Pancreas (tissue), 10 donors: ENCODE measurements at regions not wholly inside any gene's neighbourhood (a gene's known extent, or its start where the extent isn't known, plus 50 kb on each side); places are given as distances from the start of the nearest gene placed in this dataset.
A peak's percentile ranks its signal among the peaks of the same experiment; 100 is the strongest.

Experiments
- ATAC-seq, 4 donors: fragments of 200-7000 bp; cut with Tn5 transposase; one replicate each; pipeline versions ENCODE4 v1.8.0 to v1.9.1; 2020; ENCODE audit warnings: mild to moderate bottlenecking in 4 of 4, moderate library complexity in 4 of 4
- DNase-seq, 6 donors: peaks; one replicate each; pipeline ENCODE4 v3.0.0-alpha.2; 2020
- FAIRE-seq: peaks from 2 replicates; lab custom pipeline; 2012; peaks lifted over from hg19 to GRCh38; lab: Jason Lieb, UNC
- H3K27ac ChIP-seq, 4 donors: fragments of 200-600 bp; sonication (generic); 1 replicate in 3 of 4; 2 replicates in 1 of 4; pipeline versions ENCODE4 v1.5.0 to v1.8.0; 2020
- H3K27me3 ChIP-seq, 4 donors: fragments of 200-600 bp; one replicate each; pipeline ENCODE4 v1.8.0; 2021
- H3K36me3 ChIP-seq, 3 donors: fragments of 200-600 bp; sonication (generic) in 1 of 3; one replicate each; pipeline versions ENCODE4 v1.5.0 to v1.8.0; 2020 to 2021
- H3K4me1 ChIP-seq, 3 donors: fragments of 200-600 bp; one replicate each; pipeline ENCODE4 v1.8.0; 2021
- H3K4me3 ChIP-seq, 4 donors: fragments of 200-600 bp; sonication (generic) in 2 of 4; one replicate each; pipeline versions ENCODE4 v1.5.0 to v1.8.0; 2020 to 2021
- H3K9me3 ChIP-seq, 4 donors: fragments of 200-600 bp; one replicate each; pipeline ENCODE4 v1.8.0; 2021
- WGBS, 2 donors: extraction: QIAGEN DNeasy Blood & Tissue Kit; methylation state at CpG; one replicate each; pipeline ENCODE4 v1.1.7; 2013; 5-methylcytosine and 5-hydroxymethylcytosine counted together
- intact Hi-C, 3 donors: fragments of 100-400 bp; cut with DNase I; formaldehyde crosslinking; loops; one replicate each; pipeline versions ENCODE4 v1.11.1 to v1.14.2; 2022
- TF ChIP-seq, protein P1 (sequence below), 4 donors: fragments of 200-600 bp; sonication (generic) in 3 of 4; IDR thresholded peaks; one replicate each; pipeline versions ENCODE4 v1.5.0 to v1.8.0; 2021; ENCODE audit warnings: antibody characterized with exemption in 4 of 4
- donor health status: healthy with polysubstance abuse.
- donor health status: DM: no; HTN: no; CAD: no; lungs with moderate emphysema.
- donor health status: DM: no; HTN: no; CAD: no.
- donor health status: control.
- donor health status: control.
- donor health status: Bipolar disorder and iron deficiency.
- donor health status: DM: yes; HTN: yes; CAD: no.
- donor health status: DM: no; HTN: no; CAD: no.
- donor health status: DM: no; HTN: no; CAD: no.
- donor health status: DM: yes; HTN: yes; CAD: no.

GRCh38 chr7:159201722-159202330, 57.2 kb upstream of the VIPR2 start:
- TF ChIP-seq, protein P1, sequence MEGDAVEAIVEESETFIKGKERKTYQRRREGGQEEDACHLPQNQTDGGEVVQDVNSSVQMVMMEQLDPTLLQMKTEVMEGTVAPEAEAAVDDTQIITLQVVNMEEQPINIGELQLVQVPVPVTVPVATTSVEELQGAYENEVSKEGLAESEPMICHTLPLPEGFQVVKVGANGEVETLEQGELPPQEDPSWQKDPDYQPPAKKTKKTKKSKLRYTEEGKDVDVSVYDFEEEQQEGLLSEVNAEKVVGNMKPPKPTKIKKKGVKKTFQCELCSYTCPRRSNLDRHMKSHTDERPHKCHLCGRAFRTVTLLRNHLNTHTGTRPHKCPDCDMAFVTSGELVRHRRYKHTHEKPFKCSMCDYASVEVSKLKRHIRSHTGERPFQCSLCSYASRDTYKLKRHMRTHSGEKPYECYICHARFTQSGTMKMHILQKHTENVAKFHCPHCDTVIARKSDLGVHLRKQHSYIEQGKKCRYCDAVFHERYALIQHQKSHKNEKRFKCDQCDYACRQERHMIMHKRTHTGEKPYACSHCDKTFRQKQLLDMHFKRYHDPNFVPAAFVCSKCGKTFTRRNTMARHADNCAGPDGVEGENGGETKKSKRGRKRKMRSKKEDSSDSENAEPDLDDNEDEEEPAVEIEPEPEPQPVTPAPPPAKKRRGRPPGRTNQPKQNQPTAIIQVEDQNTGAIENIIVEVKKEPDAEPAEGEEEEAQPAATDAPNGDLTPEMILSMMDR (IDR thresholded peaks at IDR 0.05), result no peak
- Histone ChIP-seq H3K27me3 (no peaks in the 10 kb centered on the region), H3K36me3 (no peaks in the 10 kb centered on the region), H3K4me3 (no peak overlapping the region), H3K4me1 (no peaks in the 10 kb centered on the region), H3K27ac (no peak overlapping the region), H3K9me3 (no peaks in the 10 kb centered on the region)
- FAIRE-seq (no peak), ATAC-seq (no peak), DNase-seq (no peak)
- intact Hi-C loops, result no loop called here
- 85 to 87% methylated on average over 16 of the region's 16 CpGs for WGBS, 2 donors

DNA sequence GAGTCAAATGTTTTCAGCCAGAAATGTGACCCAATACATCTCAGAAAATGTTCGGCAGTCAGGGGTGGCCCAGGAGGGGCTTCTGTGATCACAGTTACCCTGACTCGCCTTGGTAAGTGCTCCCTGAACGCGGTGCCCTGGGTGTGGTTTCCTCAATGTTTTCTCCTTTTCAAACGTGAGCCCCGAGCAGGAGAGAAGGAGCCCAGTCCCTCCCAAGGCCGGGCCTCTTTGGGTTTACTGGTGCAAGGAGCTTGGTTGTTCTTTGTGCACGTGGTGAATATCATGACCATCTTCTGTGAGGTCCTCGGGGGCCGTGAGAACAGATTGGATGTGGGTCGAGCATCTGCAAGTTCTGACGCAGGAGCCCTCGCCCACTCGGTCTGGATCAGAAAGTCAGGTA, 55.8 kb upstream of the VIPR2 start:
- 77 to 79% methylated on average over 14 of the region's 14 CpGs for WGBS, 2 donors
- H3K27ac ChIP-seq, result no peak overlapping the region
- H3K4me3 ChIP-seq, result no peak overlapping the region
- intact Hi-C loops, result no loop called here
- H3K27me3 ChIP-seq, result no peaks in the 10 kb centered on the region
- H3K4me1 ChIP-seq, result no peaks in the 10 kb centered on the region
- TF ChIP-seq, protein P1 (IDR thresholded peaks at IDR 0.05), result no peak
- ATAC-seq, result no peak
- no peaks in the 10 kb centered on the region for H3K9me3 ChIP-seq
- H3K36me3 ChIP-seq, result no peaks in the 10 kb centered on the region
- no peak for DNase-seq
- no peak for FAIRE-seq

- no peak for FAIRE-seq
- intact Hi-C loops, result no loop called here
- no peak for ATAC-seq
- TF ChIP-seq, protein P1 (IDR thresholded peaks at IDR 0.05), result no peak
- Histone ChIP-seq H3K9me3 (no peaks in the 10 kb centered on the region), H3K4me3 (no peak overlapping the region), H3K4me1 (no peaks in the 10 kb centered on the region), H3K36me3 (no peaks in the 10 kb centered on the region), H3K27me3 (no peaks in the 10 kb centered on the region), H3K27ac (no peak overlapping the region)
- 85 to 90% methylated on average over 15 of the region's 15 CpGs for WGBS, 2 donors
- no peak for DNase-seq
These were observed 53.5 kb upstream of the VIPR2 start for GRCh38 chr7:159198016-159198724.

DNA sequence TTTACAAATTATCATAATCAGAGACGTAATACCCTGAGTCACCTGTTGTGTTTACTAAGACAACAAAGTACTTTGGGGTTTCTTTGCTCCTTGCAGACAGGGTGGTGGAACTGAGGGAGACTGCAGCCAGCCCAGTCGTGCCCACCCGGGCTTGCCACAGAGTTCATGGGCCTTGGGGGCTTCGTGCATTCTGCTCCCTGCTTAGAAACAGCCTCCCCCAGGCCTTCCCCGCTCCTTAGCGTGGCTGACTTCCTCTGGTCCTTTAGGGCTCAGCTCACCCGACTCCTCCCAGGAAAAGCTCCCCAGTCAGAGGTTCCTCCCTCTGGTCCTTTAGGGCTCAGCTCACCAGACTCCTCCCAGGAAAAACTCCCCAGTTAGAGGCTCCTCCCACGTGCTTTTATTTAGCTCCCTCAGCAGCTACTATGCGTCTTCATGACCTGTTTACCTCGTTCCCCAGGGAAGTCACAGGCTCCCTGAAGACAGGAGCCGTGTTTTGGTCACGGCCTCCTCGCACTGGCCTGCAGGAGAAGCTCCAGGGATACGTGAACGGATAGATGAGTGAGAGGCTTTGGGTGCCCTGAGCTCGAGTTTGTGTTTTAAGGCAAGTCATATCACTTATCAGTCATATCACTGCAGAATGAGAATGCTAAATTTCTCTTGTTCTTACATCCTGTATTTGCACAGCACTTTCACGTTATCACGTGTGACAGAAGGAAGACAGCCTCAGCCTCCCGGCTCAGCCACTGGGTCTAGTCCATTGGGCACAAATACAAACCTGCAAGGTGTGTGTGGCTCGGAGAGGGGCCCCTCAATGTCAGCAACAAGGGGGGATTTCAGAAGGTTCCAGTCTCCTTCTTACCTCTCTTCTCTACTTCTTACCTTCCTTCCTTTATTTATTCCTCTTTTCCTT, 52.7 kb upstream of the VIPR2 start:
- H3K4me1 ChIP-seq, result no peaks in the 10 kb centered on the region

More for the DNA sequence above, 52.7 kb upstream of the VIPR2 start:
- DNase-seq (no peak), ATAC-seq (peak in 3 of 4 donors; percentile 22 to 42 (median 29)), FAIRE-seq (no peak)
- Histone ChIP-seq H3K27ac (no peak overlapping the region), H3K27me3 (no peaks in the 10 kb centered on the region), H3K36me3 (no peaks in the 10 kb centered on the region), H3K9me3 (no peaks in the 10 kb centered on the region), H3K4me3 (no peak overlapping the region)
- WGBS, 2 donors, result 57 to 69% methylated on average over 20 of the region's 20 CpGs
- TF ChIP-seq, protein P1 (IDR thresholded peaks at IDR 0.05), result no peak
- intact Hi-C loops, result no loop called here
